Ammon's horn (tissue), 1 donor: ENCODE measurements at regions not wholly inside any gene's neighbourhood (a gene's known extent, or its start where the extent isn't known, plus 50 kb on each side); places are given as distances from the start of the nearest gene placed in this dataset.

Experiments used
- DNase-seq: peaks from one replicate; pipeline ENCODE4 v3.0.0-alpha.2; 2016; ENCODE audit warnings: low spot score

DNA sequence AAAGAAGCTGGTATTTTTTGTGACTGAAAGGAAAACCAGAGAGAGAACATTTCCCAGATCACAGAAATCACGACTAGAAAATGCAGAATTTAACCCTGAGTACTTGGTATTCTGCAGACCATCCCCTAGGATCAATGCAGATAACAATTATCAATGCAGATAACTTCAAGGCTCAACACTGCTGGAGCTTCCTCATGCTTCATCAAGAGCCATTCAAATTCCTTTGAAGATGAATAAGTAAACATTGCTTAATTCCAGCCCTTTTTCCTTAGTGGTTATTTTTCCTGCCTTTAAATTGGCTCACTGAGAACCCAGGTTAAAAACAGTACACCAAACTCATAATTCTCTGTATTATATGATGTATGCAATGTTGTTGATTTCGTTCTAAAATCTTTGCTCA, 370.1 kb upstream of the TLE4 start:
- no peak for DNase-seq

- no peak for DNase-seq
Measured at GRCh38 chr9:79208791-79209396, 362.9 kb upstream of the TLE4 start.

- no peak for DNase-seq
Measured at GRCh38 chr9:79210541-79211243, 361.1 kb upstream of the TLE4 start.

- no peak for DNase-seq
Measured at GRCh38 chr9:79213417-79214125, 358.2 kb upstream of the TLE4 start.

- DNase-seq, result no peak
Measured at GRCh38 chr9:79215821-79216220, 355.9 kb upstream of the TLE4 start.

DNA sequence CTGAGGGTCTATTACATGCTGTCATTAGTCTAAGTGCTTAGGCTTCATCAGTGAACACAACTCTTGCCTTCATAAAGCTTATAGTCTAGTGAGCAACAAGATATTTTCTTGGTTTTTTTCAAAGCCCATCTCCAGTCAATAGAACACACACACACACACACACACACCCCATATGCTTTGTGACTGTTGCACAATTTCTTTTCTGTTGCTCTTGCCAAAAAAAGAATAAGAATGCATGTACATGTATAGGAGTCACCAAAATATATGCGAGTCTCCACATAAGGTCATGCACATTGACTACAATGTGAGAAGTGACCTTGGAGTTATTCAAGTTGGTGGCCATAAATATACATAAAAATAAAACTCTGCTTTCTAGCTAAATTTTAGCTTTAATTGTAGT, 351.5 kb upstream of the TLE4 start:
- no peak for DNase-seq

DNA sequence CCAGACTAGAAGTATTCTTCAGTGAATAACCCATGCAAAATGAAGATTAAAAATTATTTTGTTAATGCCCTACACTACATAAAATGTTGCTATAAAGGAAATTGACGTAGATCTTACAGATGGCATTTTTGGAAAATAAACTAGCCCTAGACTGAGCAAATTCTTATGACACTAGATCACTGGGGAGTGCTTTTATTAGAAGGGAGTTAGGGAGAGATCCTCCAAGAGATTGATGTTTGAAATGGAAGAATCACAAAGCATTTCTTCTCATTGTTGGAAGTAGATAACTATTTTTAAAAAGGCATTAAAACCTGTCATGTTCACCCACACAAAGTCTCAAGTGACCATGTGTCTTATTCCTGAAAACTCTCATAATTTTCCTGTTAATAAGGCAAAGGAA, 351.1 kb upstream of the TLE4 start:
- DNase-seq, result no peak

DNA sequence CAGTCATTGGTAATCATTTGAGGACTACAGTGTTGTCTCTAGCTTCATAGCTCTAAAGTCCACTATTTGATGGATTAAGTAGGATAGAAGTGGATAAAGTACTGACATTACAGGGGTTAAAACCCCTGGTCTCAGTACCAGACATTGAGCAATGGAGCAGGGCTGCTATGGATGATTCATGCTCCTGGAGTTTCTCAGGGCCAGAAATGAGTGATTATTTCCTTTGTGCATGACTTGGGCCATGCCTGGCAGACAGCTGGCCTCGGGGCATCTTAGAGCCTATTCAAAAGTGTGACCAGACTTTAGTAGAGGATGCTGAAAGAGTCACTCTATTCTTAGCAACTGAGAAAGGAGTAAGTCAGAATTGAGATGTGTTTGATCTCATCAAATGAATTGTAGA, 350.7 kb upstream of the TLE4 start:
- no peak for DNase-seq

DNA sequence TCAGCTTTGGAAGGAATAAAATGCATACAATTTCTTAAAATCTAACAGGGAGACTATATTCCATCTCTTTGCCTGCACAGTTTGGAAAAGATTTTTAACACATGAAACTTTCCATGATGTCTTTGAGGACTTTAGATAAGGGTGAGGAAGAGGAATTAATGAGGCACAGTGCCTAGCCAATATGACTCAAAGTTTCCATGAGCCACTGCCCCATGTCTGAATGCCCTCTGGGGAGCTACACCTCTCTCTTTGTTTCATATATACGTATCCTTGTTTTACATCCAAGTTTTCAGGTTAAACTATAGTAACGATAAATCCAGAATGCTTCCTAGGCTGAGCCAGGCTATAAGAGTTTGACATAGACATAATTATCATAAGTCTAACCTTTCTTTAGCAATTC, 349.3 kb upstream of the TLE4 start:
- DNase-seq, result no peak

DNA sequence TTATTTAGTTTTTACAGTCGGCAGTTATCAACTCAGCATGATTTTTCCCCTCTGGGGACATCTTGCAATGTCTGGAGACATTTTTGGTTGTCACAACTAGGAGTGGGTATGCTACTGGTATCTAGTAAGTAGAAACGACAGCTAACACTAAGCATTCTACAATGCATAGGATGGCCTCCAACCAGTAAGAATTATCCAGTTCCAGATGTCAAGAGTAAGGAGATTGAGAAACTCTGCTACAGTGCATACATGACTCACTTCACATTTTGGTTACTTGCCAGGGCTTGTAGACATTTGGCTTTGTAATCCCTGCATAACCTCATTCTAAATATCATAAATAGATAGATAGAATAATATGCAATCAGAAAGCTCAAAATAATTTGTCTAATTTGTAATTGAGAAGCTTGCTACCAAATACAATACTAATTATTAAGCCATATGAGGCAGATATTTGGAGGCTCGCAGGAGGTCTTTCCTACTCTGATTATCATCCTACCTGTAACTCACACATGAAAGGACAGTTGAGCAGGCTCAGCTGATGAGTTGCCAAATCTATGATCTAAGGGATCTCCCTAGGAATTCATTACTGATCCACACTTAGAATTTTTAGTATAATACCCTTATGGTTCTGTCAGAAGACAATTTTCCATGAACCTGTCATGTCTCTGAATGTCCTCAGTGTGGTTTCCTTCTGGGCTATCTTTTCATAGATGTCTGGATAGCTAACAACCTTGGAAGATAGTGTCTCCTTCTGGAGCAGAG, 346.9 kb upstream of the TLE4 start:
- no peak for DNase-seq

GRCh38 chr9:79233542-79233941, 338.2 kb upstream of the TLE4 start:
- no peak for DNase-seq

- DNase-seq, result no peak
Measured at GRCh38 chr9:79236466-79236865, 335.3 kb upstream of the TLE4 start.

GRCh38 chr9:79237861-79238260, 333.9 kb upstream of the TLE4 start:
- DNase-seq, result no peak

GRCh38 chr9:79240774-79241173, 331.0 kb upstream of the TLE4 start:
- DNase-seq, result no peak

DNA sequence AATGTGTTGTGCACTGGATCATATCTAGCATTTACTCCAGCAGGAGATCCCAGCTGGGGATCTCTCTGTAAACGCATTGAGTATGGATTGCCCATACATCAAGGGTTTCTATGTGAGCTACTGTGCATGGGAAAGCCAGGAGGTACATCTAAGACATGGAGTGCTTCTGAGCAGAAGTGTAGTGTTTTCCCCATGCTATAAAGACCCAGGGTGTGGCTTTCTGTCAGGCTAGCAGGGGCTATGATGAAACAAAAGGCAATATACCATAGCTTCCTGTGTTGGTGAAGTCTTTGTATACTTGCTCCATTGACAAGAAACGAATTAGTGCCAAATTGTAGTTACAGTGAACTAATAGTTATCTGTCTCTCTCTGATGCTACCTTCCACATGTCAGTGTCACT, 329.3 kb upstream of the TLE4 start:
- DNase-seq, result no peak

- no peak for DNase-seq
Measured at GRCh38 chr9:79246170-79246569, 325.6 kb upstream of the TLE4 start.

- no peak for DNase-seq
Measured at GRCh38 chr9:79247021-79247420, 324.7 kb upstream of the TLE4 start.

DNA sequence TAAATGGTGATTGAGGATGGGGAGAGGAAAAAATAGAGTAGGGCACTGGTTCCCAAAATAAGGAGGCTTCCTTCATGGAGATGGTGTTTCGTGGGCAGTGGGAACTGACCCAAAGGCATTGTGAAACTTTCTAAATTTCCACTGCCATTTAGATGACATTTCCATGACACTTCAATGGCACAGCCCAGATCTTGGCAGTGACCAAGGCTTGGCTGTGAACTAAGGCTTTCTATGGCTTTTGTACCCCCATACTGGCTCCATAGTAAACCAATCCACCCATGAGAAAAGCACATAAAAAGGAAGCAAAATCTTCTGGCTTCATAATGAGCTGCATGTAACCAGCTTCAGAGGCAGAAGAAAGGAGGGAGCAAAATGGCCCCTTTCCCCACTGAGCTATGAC, 321.0 kb upstream of the TLE4 start:
- no peak for DNase-seq

GRCh38 chr9:79254900-79255650, 316.7 kb upstream of the TLE4 start:
- peak; percentile 16 for DNase-seq

- no peak for DNase-seq
Measured at GRCh38 chr9:79255651-79256260, 316.0 kb upstream of the TLE4 start.

DNA sequence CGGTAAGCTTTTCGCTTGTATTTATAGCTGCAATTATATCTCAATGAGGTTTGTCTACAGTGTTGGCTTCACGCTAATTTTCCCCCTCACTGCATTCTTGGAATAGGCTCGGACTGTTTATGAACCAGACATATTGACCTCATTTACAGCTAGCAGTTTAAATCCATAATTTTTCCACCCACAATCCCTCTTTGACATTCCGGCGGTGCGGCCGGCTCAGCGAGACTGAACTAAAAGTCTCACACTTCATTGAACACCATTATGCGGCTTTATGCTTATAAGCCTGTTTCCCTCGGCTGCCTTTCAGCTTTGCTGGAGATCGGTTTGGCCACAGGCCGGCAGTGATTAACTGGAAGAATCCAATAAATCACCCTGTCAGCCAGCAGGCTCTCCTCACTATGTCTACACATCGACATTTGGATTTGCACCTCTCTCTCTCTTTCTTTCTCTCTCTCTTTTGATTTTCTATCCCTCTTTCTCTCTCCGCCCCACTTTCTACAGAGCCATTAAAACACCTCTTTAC, 315.0 kb upstream of the TLE4 start:
- peak; percentile 18 for DNase-seq
